ENCODE measurements at regions not wholly inside any gene's neighbourhood (a gene's known extent, or its start where the extent isn't known, plus 50 kb on each side); places are given as distances from the start of the nearest gene placed in this dataset.

GRCh38 chr2:133773854-133774653 lies 205.8 kb upstream of the NCKAP5 start:
- no peak for DNase-seq

GRCh38 chr2:133774654-133775015 lies 206.4 kb upstream of the NCKAP5 start:
- no peak for DNase-seq

- no peak for DNase-seq
Measured at GRCh38 chr2:133776936-133777573, 208.8 kb upstream of the NCKAP5 start.

- DNase-seq = no peak
Measured at GRCh38 chr2:133777574-133777960, 209.3 kb upstream of the NCKAP5 start.

GRCh38 chr2:133780099-133780996 lies 212.1 kb upstream of the NCKAP5 start:
- DNase-seq = peak; percentile 80 to 87

- no peak for DNase-seq
Measured at GRCh38 chr2:133780997-133781513, 212.8 kb upstream of the NCKAP5 start.

- DNase-seq = no peak
Measured at GRCh38 chr2:133787207-133787606, 218.9 kb upstream of the NCKAP5 start.

GRCh38 chr2:133787651-133788050 lies 219.4 kb upstream of the NCKAP5 start:
- no peak for DNase-seq

GRCh38 chr2:133788386-133788785 lies 220.1 kb upstream of the NCKAP5 start:
- DNase-seq = no peak

- DNase-seq = no peak
Measured at GRCh38 chr2:133789743-133790142, 221.5 kb upstream of the NCKAP5 start.

GRCh38 chr2:133790711-133791110 lies 222.4 kb upstream of the NCKAP5 start:
- DNase-seq = no peak

GRCh38 chr2:133791191-133791590 lies 222.9 kb upstream of the NCKAP5 start:
- DNase-seq = no peak

- DNase-seq = no peak
Measured at GRCh38 chr2:133792223-133792622, 224.0 kb upstream of the NCKAP5 start.

- no peak for DNase-seq
Measured at GRCh38 chr2:133794114-133794513, 225.9 kb upstream of the NCKAP5 start.

- DNase-seq = no peak
Measured at GRCh38 chr2:133801946-133802345, 233.7 kb upstream of the NCKAP5 start.

- no peak for DNase-seq
Measured at GRCh38 chr2:133802409-133803039, 234.3 kb upstream of the NCKAP5 start.

GRCh38 chr2:133806564-133806963 lies 238.3 kb upstream of the NCKAP5 start:
- no peak for DNase-seq

GRCh38 chr2:133809485-133809884 lies 241.2 kb upstream of the NCKAP5 start:
- DNase-seq = no peak

- DNase-seq = no peak
Measured at GRCh38 chr2:133810559-133810958, 242.3 kb upstream of the NCKAP5 start.

GRCh38 chr2:133811409-133812125 lies 243.3 kb upstream of the NCKAP5 start:
- peak; percentile 33 to 46 for DNase-seq

GRCh38 chr2:133812826-133813617 lies 244.8 kb upstream of the NCKAP5 start:
- DNase-seq = no peak
